ENCODE measurements at regions not wholly inside any gene's neighbourhood (a gene's known extent, or its start where the extent isn't known, plus 50 kb on each side); places are given as distances from the start of the nearest gene placed in this dataset.

- TF ChIP-seq CTCF (IDR thresholded peaks at IDR 0.05; ENCODE audit: low read depth, low read length, missing control alignments) = no peak
- no peak for DNase-seq (ENCODE audit: extremely low read depth, low read depth)
- H3K4me3 ChIP-seq (replicated peaks; ENCODE audit: low read depth, low read length) = no peak overlapping the region
Measured at GRCh38 chr4:171067422-171067821, 745.8 kb upstream of the GALNTL6 start.

GRCh38 chr4:171049380-171049779 lies 763.8 kb upstream of the GALNTL6 start:
- DNase-seq (ENCODE audit: extremely low read depth, low read depth) = no peak
- TF ChIP-seq CTCF (IDR thresholded peaks at IDR 0.05; ENCODE audit: low read depth, low read length, missing control alignments) = no peak
- no peak overlapping the region for H3K4me3 ChIP-seq (replicated peaks; ENCODE audit: low read depth, low read length)

GRCh38 chr4:171042989-171043524 lies 770.1 kb upstream of the GALNTL6 start:
- no peak overlapping the region for H3K4me3 ChIP-seq (replicated peaks; ENCODE audit: low read depth, low read length)
- no peak for TF ChIP-seq CTCF (IDR thresholded peaks at IDR 0.05; ENCODE audit: low read depth, low read length, missing control alignments)
- no peak for DNase-seq (ENCODE audit: extremely low read depth, low read depth)

GRCh38 chr4:171035909-171036308 lies 777.3 kb upstream of the GALNTL6 start:
- H3K4me3 ChIP-seq (replicated peaks; ENCODE audit: low read depth, low read length) = no peak overlapping the region
- DNase-seq (ENCODE audit: extremely low read depth, low read depth) = no peak
- TF ChIP-seq CTCF (IDR thresholded peaks at IDR 0.05; ENCODE audit: low read depth, low read length, missing control alignments) = no peak

- no peak overlapping the region for H3K4me3 ChIP-seq (replicated peaks; ENCODE audit: low read depth, low read length)
- DNase-seq (ENCODE audit: extremely low read depth, low read depth) = no peak
- no peak for TF ChIP-seq CTCF (IDR thresholded peaks at IDR 0.05; ENCODE audit: low read depth, low read length, missing control alignments)
Measured at GRCh38 chr4:171031338-171031737, 781.9 kb upstream of the GALNTL6 start.

GRCh38 chr4:171025776-171026175 lies 787.4 kb upstream of the GALNTL6 start:
- no peak for TF ChIP-seq CTCF (IDR thresholded peaks at IDR 0.05; ENCODE audit: low read depth, low read length, missing control alignments)
- DNase-seq (ENCODE audit: extremely low read depth, low read depth) = no peak
- no peak overlapping the region for H3K4me3 ChIP-seq (replicated peaks; ENCODE audit: low read depth, low read length)

- no peak for TF ChIP-seq CTCF (IDR thresholded peaks at IDR 0.05; ENCODE audit: low read depth, low read length, missing control alignments)
- H3K4me3 ChIP-seq (replicated peaks; ENCODE audit: low read depth, low read length) = no peak overlapping the region
- no peak for DNase-seq (ENCODE audit: extremely low read depth, low read depth)
Measured at GRCh38 chr4:171025343-171025742, 787.9 kb upstream of the GALNTL6 start.

All from HFF-Myc (cell line).